CD4-positive, alpha-beta T cell (primary cell): ENCODE measurements at regions not wholly inside any gene's neighbourhood (a gene's known extent, or its start where the extent isn't known, plus 50 kb on each side); places are given as distances from the start of the nearest gene placed in this dataset.

Experiments
- ATAC-seq: fragments of 200-7000 bp; cut with Tn5 transposase; one replicate; pipeline ENCODE4 v1.10.0; 2022; ENCODE audit warnings: mild to moderate bottlenecking; ENCODE audit not compliant: poor library complexity
- CTCF ChIA-PET: fragments of 350-600 bp; sonication (Branson Sonifier 250); formaldehyde crosslinking; loops from one replicate; lab custom pipeline; 2021; ENCODE audit warnings: antibody characterized with exemption, inconsistent platforms; lab: Charles Lee
- POLR2A ChIA-PET: fragments of 350-600 bp; sonication (Branson Sonifier 250); formaldehyde crosslinking; loops from one replicate; lab custom pipeline; 2021; ENCODE audit warnings: antibody characterized with exemption, inconsistent platforms; lab: Charles Lee
- DNase-seq, 14 experiments: peaks; one replicate each; pipeline ENCODE4 v3.0.0-alpha.2; 2013 to 2020; ENCODE audit warnings: mixed read lengths in 2 of 14
- H3K27ac ChIP-seq, 2 donors: one replicate each; pipeline versions ENCODE4 v1.5.1 to v1.7.0; 2013; ENCODE audit warnings: low read length in 2 of 2, low read depth in 1 of 2, mild to moderate bottlenecking in 1 of 2
- H3K27me3 ChIP-seq, 2 experiments: 1 replicate in 1 of 2; 2 replicates in 1 of 2; pipeline versions ENCODE4 v1.6.1 to v1.7.0; 2013; ENCODE audit warnings: low read length in 2 of 2, control low read depth in 1 of 2, mild to moderate bottlenecking in 1 of 2, moderate library complexity in 1 of 2; ENCODE audit not compliant: insufficient read depth in 2 of 2, control insufficient read depth in 1 of 2
- H3K36me3 ChIP-seq: one replicate; pipeline ENCODE4 v1.6.1; 2013; ENCODE audit warnings: low read length, control low read depth; ENCODE audit not compliant: insufficient read depth
- H3K4me1 ChIP-seq: one replicate; pipeline ENCODE4 v1.6.1; 2013; ENCODE audit warnings: low read length, control low read depth; ENCODE audit not compliant: insufficient read depth
- H3K4me3 ChIP-seq: one replicate; pipeline ENCODE4 v1.5.1; 2013; ENCODE audit warnings: mild to moderate bottlenecking, low read length, moderate library complexity
- H3K9me3 ChIP-seq, 2 experiments: 1 replicate in 1 of 2; 2 replicates in 1 of 2; pipeline versions ENCODE4 v1.6.1 to v1.7.0; 2013; ENCODE audit warnings: low read length in 2 of 2, mild to moderate bottlenecking in 2 of 2, control low read depth in 1 of 2, moderate library complexity in 1 of 2; ENCODE audit not compliant: control insufficient read depth in 1 of 2, insufficient read depth in 1 of 2
- H3K27ac Mint-ChIP-seq: one replicate; pipeline ENCODE4 v1.8.0; 2020; ENCODE audit warnings: mixed read lengths
- H3K27me3 Mint-ChIP-seq: one replicate; pipeline ENCODE4 v1.8.0; 2021; ENCODE audit warnings: mixed read lengths
- H3K36me3 Mint-ChIP-seq: one replicate; pipeline ENCODE4 v1.8.0; 2021; ENCODE audit warnings: low read depth, mixed read lengths
- H3K4me1 Mint-ChIP-seq: one replicate; pipeline ENCODE4 v1.8.0; 2021; ENCODE audit warnings: low read depth, mixed read lengths
- H3K4me3 Mint-ChIP-seq: one replicate; pipeline ENCODE4 v1.8.0; 2020; ENCODE audit warnings: mild to moderate bottlenecking, mixed read lengths
- H3K9me3 Mint-ChIP-seq: one replicate; pipeline ENCODE4 v1.8.0; 2020; ENCODE audit warnings: mixed read lengths
- intact Hi-C, 2 experiments: fragments of 100-400 bp; cut with DNase I in 1 of 2; cut with micrococcal nuclease in 1 of 2; formaldehyde crosslinking; loops; one replicate each; pipeline versions ENCODE4 v1.15.1 to v1.9.0; 2023 to 2025; cut with DNase I, micrococcal nuclease
- TF ChIP-seq, protein P1 (sequence below): fragments of 200-600 bp; IDR thresholded peaks from one replicate; pipeline ENCODE4 v1.8.0; 2022; ENCODE audit warnings: antibody characterized with exemption, mild to moderate bottlenecking

DNA sequence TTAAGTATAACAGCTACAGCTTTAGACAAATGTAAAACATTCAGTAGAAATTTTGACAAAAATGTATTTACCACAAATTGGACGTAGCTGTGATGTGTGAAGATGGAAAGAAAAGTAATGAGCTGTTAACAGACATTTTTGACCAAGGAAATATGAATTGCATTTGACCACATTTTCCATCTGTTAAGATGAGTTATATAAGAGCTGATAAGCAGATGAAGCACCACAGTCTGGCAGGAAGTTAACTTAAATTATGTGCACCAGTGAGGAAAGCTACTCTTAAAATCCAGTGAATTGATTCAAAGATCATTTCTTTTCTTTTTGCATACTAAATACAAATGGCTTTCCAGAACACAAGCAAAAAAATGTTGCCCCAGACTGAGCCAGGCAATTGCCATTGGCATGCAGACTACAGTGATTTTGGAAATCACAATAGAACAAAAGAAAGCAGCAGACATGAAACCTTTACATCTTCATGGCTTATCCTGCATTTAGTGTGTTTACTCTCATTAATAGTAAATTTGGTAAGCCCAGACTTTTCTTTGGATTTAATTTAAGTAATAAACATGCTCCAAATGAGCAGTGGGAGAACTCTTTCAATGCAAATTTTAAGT is 493.7 kb downstream of the TMX3 start:
- Histone ChIP-seq H3K4me3 (no peak overlapping the region), H3K4me1 (no peaks in the 10 kb centered on the region), H3K27ac (no peak overlapping the region), H3K36me3 (no peaks in the 10 kb centered on the region), H3K27me3 (no peaks in the 10 kb centered on the region), H3K9me3 (no peaks in the 10 kb centered on the region)
- TF ChIP-seq, protein P1, sequence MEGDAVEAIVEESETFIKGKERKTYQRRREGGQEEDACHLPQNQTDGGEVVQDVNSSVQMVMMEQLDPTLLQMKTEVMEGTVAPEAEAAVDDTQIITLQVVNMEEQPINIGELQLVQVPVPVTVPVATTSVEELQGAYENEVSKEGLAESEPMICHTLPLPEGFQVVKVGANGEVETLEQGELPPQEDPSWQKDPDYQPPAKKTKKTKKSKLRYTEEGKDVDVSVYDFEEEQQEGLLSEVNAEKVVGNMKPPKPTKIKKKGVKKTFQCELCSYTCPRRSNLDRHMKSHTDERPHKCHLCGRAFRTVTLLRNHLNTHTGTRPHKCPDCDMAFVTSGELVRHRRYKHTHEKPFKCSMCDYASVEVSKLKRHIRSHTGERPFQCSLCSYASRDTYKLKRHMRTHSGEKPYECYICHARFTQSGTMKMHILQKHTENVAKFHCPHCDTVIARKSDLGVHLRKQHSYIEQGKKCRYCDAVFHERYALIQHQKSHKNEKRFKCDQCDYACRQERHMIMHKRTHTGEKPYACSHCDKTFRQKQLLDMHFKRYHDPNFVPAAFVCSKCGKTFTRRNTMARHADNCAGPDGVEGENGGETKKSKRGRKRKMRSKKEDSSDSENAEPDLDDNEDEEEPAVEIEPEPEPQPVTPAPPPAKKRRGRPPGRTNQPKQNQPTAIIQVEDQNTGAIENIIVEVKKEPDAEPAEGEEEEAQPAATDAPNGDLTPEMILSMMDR = no peak
- Mint-ChIP-seq H3K9me3 (no peaks in the 10 kb centered on the region), H3K36me3 (no peaks in the 10 kb centered on the region), H3K27ac (no peak overlapping the region), H3K4me3 (no peak overlapping the region), H3K27me3 (no peaks in the 10 kb centered on the region), H3K4me1 (no peaks in the 10 kb centered on the region)
- ChIA-PET CTCF (no interaction called here), POLR2A (no interaction called here)
- no peak for DNase-seq
- intact Hi-C loops = no loop called here
- no peak for ATAC-seq

DNA sequence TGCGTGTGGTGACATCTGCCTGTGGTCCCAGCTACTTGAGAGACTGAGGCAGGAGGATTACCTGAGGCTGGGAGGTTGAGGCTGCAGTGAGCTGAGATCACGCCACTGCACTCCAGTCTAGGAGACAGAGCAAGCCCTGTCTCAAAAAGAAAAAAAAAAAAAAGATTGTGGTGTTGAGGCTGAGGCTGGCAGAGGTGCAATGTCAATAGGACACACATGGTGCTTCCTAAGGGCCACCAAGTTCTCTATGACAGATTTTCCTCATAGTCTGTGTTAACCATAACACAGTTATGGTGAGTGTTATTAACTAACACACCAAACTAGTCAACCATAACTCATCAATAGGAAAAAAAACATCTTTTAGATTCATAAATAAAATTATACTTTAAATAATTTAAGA is 494.4 kb downstream of the TMX3 start:
- intact Hi-C loops = no loop called here
- no peaks in the 10 kb centered on the region for H3K27me3 ChIP-seq
- Mint-ChIP-seq H3K4me1 (no peaks in the 10 kb centered on the region), H3K4me3 (no peak overlapping the region), H3K27me3 (no peaks in the 10 kb centered on the region), H3K9me3 (no peaks in the 10 kb centered on the region), H3K36me3 (no peaks in the 10 kb centered on the region), H3K27ac (no peak overlapping the region)
- H3K27ac ChIP-seq = no peak overlapping the region
- no peak overlapping the region for H3K4me3 ChIP-seq
- TF ChIP-seq, protein P1 = no peak
- ATAC-seq = no peak
- H3K36me3 ChIP-seq = no peaks in the 10 kb centered on the region
- ChIA-PET POLR2A (no interaction called here), CTCF (no interaction called here)
- H3K9me3 ChIP-seq = no peaks in the 10 kb centered on the region
- no peak for DNase-seq
- H3K4me1 ChIP-seq = no peaks in the 10 kb centered on the region

DNA sequence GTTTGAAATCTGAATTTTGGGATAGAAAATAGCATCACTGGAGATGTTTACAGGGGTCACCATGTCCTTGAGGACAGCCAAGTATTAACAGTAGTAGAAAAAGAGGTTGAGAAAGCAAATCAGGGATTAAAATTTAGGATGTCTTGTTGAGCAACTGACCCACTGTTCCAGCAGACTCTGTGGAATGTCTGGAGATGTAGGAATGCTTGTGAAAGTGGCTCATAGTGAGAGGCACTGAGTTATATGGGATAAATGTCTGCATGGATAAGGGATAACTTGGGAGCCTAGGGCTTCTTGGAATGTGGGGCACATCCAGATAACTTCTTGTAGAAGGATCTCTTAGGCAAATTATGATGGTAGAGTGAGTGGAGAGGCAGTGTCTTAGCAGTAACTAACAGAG is 495.0 kb downstream of the TMX3 start:
- no peak overlapping the region for H3K27ac ChIP-seq
- Mint-ChIP-seq H3K4me1 (no peaks in the 10 kb centered on the region), H3K4me3 (no peak overlapping the region), H3K27me3 (no peaks in the 10 kb centered on the region), H3K36me3 (no peaks in the 10 kb centered on the region), H3K27ac (no peak overlapping the region), H3K9me3 (no peaks in the 10 kb centered on the region)
- ChIA-PET POLR2A (no interaction called here), CTCF (no interaction called here)
- ATAC-seq (no peak), DNase-seq (no peak)
- TF ChIP-seq, protein P1 = no peak
- H3K4me3 ChIP-seq = no peak overlapping the region
- no peaks in the 10 kb centered on the region for H3K36me3 ChIP-seq
- H3K4me1 ChIP-seq = no peaks in the 10 kb centered on the region
- H3K9me3 ChIP-seq = no peaks in the 10 kb centered on the region
- H3K27me3 ChIP-seq = no peaks in the 10 kb centered on the region
- intact Hi-C loops = no loop called here
